ENCODE measurements at regions not wholly inside any gene's neighbourhood (a gene's known extent, or its start where the extent isn't known, plus 50 kb on each side); places are given as distances from the start of the nearest gene placed in this dataset.

DNA sequence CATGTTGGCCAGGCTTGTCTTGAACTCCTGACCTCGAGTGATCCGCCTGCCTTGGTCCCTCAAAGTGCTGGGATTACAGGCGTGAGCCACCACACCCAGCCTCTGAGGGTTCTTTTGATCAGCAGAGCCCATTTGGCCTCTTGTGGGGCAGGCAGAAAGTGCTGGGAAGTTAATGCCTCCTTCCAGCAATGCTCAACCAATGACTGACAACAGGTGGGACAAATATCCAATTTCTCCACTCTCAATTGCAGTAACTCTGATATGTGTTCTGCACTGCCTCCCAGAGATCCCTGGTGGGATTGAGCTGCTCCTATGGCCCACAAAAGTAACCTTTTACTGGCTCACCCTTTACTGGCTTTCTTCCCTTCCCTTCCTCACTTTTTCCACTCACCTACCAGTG is 79.9 kb upstream of the APC start:
- no peak for DNase-seq (ENCODE audit: low spot score)

DNA sequence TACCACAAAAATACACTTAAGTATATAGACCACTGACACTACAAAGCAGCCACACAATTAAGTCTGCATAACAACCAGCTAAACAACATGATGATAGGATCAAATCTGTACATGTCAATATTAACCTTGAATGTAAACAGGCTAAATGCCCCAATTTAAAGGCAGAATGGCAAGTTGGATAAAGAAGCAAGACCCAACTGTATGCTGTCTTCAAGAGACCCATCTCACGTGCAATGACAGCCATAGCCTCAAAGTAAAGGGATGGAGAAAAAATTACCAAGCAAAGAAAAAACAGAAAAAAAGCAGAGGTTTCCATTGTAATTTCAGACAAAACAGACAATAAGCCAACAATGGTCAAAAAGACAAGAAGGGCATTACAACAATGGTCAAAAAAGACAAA is 77.3 kb upstream of the APC start:
- no peak for DNase-seq (ENCODE audit: low spot score)

DNA sequence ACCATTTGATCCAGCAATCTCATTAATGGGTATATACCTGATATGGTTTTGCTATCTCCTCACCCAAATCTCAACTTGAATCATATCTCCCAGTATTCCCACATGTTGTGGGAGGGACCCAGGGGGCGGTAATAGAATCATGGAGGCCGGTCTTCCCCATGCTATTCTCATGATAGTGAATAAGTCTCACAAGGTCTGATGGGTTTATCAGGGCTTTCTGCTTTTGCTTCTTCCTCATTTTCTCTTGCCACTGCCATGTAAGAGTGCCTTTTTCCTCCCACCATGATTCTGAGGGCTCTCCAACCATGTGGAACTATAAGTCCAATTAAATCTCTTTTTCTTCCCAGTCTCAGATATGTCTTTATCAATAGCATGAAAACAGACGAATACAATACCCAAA is 74.5 kb upstream of the APC start:
- no peak for DNase-seq (ENCODE audit: low spot score)

DNA sequence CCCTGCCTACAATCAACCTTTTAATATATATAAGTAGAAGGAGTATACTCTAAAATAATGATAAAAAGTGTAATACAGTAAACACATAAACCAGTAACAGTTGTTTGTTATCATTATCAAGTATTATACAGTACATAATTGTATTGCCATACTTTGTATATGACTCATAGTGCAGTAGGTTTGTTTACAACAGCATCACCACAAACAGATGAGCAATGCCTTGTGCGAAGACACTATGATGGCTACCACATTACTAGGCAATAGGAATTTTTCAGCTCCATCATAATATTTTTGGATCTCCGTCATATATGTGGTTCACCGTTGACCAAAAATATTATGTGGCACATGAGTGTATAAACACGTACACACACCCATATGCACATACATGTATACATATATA is 69.7 kb upstream of the APC start:
- DNase-seq (ENCODE audit: low spot score): no peak

DNA sequence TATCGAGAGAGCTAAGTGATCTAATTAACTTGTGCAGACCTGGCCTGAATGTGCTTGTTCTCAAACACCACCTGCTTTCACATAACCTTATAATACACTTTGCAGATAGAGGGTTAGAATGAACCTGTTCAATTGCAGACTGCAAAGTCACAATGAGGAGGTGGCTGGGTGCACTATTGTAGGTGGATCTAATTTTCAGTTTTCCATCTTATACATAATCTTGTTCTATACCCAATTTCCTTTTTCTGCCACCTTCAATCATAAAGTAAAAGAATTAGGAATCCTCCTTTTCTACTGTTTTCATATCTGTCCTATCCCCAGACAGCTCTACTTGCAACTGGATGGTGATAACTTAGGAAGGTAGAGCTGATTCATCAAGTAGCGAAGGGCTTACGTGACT is 68.8 kb upstream of the APC start:
- DNase-seq (ENCODE audit: low spot score): no peak

DNA sequence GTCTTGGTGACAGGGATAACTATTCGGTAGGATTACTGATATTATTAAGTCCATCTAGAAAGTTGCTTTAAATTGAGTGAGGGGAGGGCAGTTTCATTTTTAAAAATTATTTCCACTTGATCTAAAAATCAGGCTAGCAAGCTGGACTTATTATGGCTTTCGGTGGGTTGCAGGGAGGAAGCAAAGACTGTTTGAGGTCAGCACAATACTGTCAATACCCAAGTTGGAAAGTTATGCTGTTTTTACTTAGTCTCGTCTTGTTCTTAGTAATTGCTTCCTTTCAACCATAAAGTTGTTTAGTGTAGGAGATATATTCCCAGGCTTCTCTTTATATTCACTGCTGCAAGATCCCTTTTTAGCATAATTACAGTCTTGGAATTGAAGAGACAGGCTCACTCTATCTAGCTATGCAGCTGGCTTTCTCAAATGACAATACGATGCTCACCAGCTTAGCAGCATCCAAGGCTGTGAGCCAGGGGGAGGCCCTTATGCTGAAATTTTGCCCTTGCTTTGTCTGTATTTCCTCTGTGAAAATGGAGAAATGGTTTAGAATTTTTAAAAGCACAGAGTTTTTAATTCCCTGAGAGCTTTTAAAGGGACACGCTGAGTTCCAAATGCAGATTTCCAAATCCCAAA is 68.2 kb upstream of the APC start:
- no peak for DNase-seq (ENCODE audit: low spot score)

DNA sequence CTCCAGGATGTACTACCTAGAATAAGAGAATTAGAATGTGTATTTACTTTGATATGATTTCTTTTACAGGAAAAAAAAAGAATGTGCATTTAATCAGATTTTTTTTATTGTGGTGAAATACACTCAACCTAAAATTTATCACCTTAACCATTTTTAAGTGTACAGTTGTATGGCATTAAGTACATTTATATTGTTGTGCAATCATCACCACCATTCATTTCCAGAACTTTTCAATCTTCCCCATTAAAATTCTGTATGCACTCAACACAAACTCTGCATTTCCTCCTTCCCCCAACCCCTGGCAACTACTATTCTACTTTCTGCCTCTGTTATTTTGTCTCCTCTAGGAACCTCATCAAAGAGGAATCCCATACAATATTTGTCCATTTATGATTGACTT is 66.0 kb upstream of the APC start:
- DNase-seq (ENCODE audit: low spot score): no peak

DNA sequence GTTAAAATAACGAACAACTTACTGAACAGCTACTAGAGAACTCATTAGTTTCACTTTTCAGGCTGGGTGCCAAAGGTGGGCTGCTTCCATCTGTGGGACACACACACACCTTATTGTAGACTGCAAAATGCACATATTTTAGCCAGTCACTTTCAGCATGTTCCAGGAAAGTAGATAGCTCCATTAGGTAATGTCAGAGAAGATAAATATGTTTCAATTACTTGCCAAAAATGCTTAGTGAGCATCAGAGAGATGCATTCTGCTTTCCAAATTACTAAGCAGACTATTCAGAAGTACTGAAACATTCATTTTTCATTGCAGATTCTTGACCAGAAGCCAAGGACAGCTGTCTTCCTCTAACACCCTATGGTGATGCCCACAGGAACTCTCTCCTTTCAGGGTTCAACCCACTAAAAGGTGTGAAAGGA is 56.2 kb upstream of the APC start:
- no peak for DNase-seq (ENCODE audit: low spot score)

DNA sequence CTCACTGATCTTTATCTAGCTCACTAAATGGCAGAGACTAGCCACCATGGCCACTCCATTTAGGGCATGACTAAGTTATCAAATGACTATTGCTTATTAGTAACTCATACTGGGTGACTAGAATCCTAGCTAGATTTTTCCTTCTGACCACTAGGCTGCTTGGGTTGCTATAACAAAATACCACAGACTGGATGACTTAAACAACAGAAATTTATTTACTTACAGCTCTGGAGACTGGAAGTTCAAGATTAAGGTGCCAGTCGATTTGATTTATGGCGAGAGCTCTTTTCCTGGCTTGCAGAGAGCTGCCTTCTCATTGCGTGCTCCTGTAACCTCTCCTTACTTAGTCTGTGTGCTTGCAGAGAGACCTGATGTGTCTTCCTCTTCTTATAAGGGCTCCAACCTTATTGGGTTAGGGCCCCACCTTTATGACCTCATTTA is 55.0 kb upstream of the APC start:
- DNase-seq (ENCODE audit: low spot score): no peak

DNA sequence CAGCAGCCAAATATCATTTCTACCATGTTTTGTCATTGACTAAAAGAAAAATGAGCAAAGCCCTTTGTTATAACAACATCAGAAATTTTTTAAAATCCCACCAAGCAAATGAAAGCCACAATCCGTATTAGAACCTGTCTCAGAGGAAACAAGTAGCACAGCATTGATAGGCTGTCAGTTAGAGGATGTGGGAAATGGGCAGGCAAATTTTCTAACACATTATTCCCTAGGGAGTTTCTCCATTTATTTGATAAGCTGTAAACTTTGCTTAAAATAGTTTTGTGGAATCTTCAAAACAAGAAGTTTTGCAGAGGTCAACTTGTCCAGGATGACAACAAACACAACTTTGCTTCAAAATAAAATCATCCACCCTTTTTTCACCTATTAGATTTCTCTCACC is 53.6 kb upstream of the APC start:
- no peak for DNase-seq (ENCODE audit: low spot score)

DNA sequence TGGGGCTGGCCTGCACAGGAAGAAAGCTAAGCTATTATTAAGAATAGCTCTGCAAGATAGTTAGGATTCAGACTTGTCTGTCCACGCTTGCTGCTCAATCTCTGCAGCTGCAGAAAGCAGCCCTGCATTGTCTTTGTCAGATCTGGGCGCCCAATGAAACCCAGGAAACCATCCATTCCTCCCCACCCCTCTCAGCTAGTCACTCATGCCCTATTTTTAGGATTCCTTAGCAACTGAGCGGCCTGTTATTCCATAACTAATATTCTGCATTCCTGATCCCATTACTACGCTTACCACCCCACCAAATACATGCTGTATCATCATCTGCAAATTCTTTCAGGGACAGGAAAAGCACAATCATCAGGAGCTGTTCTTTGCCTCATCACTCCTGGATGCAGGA is 52.9 kb upstream of the APC start:
- DNase-seq (ENCODE audit: low spot score): no peak

DNA sequence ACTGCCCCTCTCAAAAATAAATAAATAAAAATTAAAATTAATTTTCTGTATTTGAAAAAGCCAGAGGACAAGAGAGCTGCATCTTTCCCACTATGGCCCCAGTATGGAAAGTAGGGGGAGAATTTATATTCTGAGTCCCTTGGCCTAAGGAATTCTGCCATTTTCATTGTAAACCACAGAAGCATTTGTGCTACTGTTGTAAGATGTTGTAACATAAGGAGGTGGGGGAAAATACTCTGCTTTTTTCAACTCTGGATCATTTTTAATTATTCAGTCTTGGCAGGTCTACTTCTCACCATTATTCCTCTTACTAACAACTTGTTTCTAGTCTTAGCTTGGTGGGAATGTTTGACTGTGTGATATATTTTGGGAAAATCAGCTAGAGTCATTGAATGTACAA is 52.3 kb upstream of the APC start:
- DNase-seq (ENCODE audit: low spot score): no peak

DNA sequence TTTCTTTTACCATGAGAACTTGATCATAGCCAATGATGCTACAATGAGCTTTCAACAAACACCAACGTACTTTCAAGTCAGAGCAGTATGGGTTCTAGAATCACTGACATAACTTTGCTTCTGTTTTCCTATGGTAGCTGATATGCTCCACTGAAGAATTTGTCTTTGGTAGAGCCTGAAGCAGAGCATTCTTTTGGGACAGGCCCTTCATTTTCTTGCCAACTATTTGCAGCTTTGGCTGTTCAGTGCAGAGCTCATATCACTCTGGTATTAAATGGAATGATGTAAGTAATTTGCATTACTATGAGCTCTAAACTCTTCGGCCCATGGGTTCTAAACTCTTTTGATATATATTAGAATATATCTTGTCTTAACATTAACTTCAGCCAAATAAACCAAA is 51.8 kb upstream of the APC start:
- no peak for DNase-seq (ENCODE audit: low spot score)

DNA sequence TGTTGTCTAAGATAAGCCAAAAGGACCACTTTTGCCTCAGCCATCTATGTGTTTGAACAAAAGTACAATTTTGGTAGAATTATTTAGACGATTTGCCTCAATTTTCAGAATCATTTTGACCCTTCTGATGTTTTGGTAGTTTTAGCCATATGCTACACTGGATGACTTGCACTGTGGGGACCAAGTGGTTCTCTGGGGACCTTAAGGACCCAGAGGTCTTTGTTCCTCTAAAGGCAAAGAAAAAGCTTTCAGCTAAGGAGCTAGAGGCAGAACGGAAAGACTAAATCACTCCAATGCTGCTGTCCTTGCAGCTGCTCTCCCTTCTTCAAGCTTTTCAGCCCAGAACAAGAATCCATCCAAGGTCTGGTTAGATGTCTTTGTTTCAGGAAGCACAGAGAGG is 51.0 kb upstream of the APC start:
- DNase-seq (ENCODE audit: low spot score): no peak

DNA sequence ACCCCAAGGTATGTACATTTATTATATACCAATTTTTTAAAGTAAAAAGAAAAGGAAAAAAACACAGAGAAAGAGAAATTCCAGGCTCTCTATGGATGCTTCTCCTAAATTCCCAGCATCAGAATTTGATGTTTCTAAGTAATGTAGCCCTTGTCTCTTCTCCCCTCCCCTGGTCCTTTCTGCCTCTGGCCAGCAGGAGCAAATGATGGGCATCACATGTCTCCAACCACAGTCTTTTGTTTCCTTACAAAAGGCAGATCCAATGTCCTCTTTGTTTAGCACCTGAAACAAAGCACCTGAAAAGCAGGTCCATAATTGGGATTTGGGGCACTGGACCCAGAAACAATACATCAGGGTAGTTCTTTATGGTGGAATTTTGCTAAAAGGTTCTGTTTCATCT is 50.4 kb upstream of the APC start:
- DNase-seq (ENCODE audit: low spot score): no peak
